Right lobe of liver (tissue), 4 donors: ENCODE measurements at regions not wholly inside any gene's neighbourhood (a gene's known extent, or its start where the extent isn't known, plus 50 kb on each side); places are given as distances from the start of the nearest gene placed in this dataset.

Source experiments
- CTCF ChIP-seq, 4 donors: fragments of 200-600 bp in 3 of 4; fragments of 450-650 bp in 1 of 4; IDR thresholded peaks; one replicate each; pipeline versions ENCODE4 v1.5.1 to v1.8.0; 2016 to 2022; ENCODE audit warnings: antibody characterized with exemption in 4 of 4, mild to moderate bottlenecking in 2 of 4
- POLR2A ChIP-seq: fragments of 450-650 bp; IDR thresholded peaks from one replicate; pipeline ENCODE4 v1.6.1; 2017; ENCODE audit warnings: antibody characterized with exemption, mild to moderate bottlenecking
- donor health status: DM: no; HTN: no; CAD: no.
- donor health status: DM: no; HTN: no; CAD: no.
- donor health status: DM: no; HTN: yes; CAD: no.

DNA sequence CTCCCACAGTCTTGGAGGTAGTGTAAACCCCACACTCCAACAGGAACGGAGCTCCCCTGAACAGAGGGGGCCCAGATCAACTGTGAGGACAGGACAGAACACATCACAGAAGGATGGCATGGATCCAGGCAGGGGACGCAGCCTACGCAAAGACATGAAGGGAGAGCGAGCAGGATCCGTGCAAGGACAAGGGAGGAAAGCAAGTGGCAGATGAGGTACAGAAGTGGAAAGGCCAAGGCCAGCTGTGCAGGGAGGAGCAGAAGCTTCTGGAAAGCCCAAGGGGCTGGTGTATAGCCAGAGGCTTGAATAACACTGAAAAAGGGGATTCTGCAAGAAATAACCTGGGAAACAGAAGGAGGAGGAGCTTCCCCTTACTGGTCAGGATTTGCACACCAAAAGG lies 81.2 kb downstream of the SIPA1L2 start:
- TF ChIP-seq CTCF (IDR thresholded peaks at IDR 0.05) (no peak), POLR2A (no peak)
